Erythroblast (primary cell): ENCODE measurements at regions not wholly inside any gene's neighbourhood (a gene's known extent, or its start where the extent isn't known, plus 50 kb on each side); places are given as distances from the start of the nearest gene placed in this dataset.

Source experiments
- GATA1 ChIP-seq: IDR thresholded peaks from 2 replicates; pipeline ENCODE4 v1.6.1; 2011; ENCODE audit warnings: low read depth, mild to moderate bottlenecking, control low read depth, low read length, moderate library complexity
- POLR2A ChIP-seq: IDR thresholded peaks from 2 replicates; pipeline ENCODE4 v1.6.1; 2011; ENCODE audit warnings: mild to moderate bottlenecking, low read length

DNA sequence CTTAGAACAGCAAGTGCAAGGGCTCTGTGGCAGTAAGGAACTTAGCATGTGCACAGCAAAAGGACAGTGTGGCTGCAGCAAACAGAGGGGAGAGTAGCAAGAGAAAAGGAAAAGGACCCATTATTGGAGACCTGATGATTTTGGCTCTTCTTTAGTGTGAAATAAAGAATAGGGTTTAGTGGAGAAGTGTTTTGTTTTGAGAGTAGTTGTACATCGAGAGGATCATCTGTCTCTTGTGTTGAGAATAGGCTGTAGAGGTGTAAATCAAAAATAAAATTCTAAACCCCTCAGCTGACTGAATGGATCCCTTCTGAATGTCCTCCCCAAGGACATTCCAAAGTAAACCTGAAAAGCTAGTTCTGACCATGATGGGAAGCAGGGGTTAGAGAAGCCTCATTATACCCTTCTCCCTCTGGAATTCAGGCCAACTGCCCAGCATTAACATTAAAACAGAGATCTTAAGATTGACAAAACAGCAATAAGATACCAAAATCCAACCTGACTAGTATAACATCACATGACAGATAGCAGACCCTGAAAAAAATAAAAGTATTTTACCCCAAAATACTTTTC, 73.6 kb upstream of the OBI1 start:
- TF ChIP-seq POLR2A (no peak), GATA1 (no peak)
